ENCODE measurements at regions not wholly inside any gene's neighbourhood (a gene's known extent, or its start where the extent isn't known, plus 50 kb on each side); places are given as distances from the start of the nearest gene placed in this dataset.

- Histone ChIP-seq H2AFZ (ENCODE audit: low read depth) (no peak overlapping the region), H3K27ac (no peak overlapping the region), H3K4me2 (no peak overlapping the region), H3K4me3 (IDR thresholded peaks at IDR 0.05; ENCODE audit: insufficient read depth, low read depth, low read length) (no peak overlapping the region), H3K79me2 (ENCODE audit: insufficient read depth, low read depth) (no peaks in the 10 kb centered on the region), H3K4me1 (ENCODE audit: low read depth, poor library complexity, severe bottlenecking) (peaks cover 15% of the 10 kb centered on the region), H4K20me1 (ENCODE audit: insufficient read depth) (no peaks in the 10 kb centered on the region), H3K36me3 (ENCODE audit: insufficient read depth) (no peaks in the 10 kb centered on the region), H3K27me3 (ENCODE audit: insufficient read depth, low read depth) (no peaks in the 10 kb centered on the region), H3K9ac (no peak overlapping the region)
- no peak for TF ChIP-seq CTCF (conservative IDR thresholded peaks at IDR 0.05; ENCODE audit: low read depth, low read length)
Measured at GRCh38 chr1:222010306-222010705, 268.4 kb upstream of the DUSP10 start.

DNA sequence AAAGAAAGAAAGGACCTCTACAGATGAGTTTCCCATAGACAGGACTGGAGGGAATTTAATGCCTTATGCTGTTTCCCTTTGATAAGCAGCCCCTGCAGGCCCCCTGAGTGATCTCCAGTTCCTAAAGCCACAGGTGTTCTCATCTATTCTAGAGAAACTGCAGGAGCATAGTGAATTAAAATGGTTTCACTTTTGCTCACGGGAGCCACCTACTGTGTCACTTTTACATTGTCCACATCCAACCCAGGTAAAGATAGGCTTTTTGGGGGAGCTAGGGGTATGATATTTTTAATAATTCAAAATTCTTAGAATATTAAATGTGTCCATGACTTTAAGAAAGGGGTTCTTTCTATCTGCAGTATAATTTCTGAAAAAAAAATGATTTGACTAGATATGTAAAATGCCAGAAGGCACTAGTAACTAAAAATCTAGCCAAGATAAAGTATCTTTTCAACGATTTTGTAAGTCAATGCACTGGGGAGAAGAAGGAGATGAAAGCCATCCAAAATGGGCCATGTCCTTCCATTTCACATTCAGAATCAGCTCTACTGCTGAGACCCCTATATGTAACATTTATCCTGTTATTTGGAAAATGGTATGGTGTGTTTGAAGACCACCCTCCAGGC, 267.3 kb upstream of the DUSP10 start:
- peaks cover 15% of the 10 kb centered on the region for H3K4me1 ChIP-seq (ENCODE audit: low read depth, poor library complexity, severe bottlenecking)
- H3K27me3 ChIP-seq (ENCODE audit: insufficient read depth, low read depth): no peaks in the 10 kb centered on the region
- no peaks in the 10 kb centered on the region for H3K36me3 ChIP-seq (ENCODE audit: insufficient read depth)
- no peak overlapping the region for H3K4me2 ChIP-seq
- H4K20me1 ChIP-seq (ENCODE audit: insufficient read depth): no peaks in the 10 kb centered on the region
- H3K27ac ChIP-seq: no peak overlapping the region
- no peak overlapping the region for H2AFZ ChIP-seq (ENCODE audit: low read depth)
- H3K9ac ChIP-seq: no peak overlapping the region
- no peak overlapping the region for H3K4me3 ChIP-seq (IDR thresholded peaks at IDR 0.05; ENCODE audit: insufficient read depth, low read depth, low read length)
- TF ChIP-seq CTCF (conservative IDR thresholded peaks at IDR 0.05; ENCODE audit: low read depth, low read length): peak; percentile 67
- no peaks in the 10 kb centered on the region for H3K79me2 ChIP-seq (ENCODE audit: insufficient read depth, low read depth)

DNA sequence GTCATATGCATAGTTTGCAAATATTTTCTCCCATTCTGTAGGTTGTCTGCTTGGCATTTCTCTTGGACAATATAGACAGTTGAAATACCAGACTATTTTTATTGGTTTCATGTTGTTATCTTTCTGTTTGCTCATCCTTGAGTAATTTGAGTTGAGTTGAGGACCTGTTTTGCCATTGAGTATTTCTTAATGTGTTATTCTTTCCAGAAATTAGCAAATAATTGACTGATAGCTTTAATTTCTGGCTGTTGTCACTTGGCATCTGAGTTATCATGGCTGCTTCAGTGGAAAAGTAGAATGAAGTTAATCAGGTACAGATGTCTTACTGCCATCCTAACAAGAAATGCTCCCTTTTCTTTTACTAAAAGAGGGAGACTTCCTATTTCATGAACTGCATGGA, 264.8 kb upstream of the DUSP10 start:
- Histone ChIP-seq H3K9ac (no peak overlapping the region), H3K4me1 (ENCODE audit: low read depth, poor library complexity, severe bottlenecking) (peaks cover 15% of the 10 kb centered on the region), H3K27ac (no peak overlapping the region), H3K27me3 (ENCODE audit: insufficient read depth, low read depth) (no peaks in the 10 kb centered on the region), H2AFZ (ENCODE audit: low read depth) (no peak overlapping the region), H3K4me3 (IDR thresholded peaks at IDR 0.05; ENCODE audit: insufficient read depth, low read depth, low read length) (no peak overlapping the region), H3K79me2 (ENCODE audit: insufficient read depth, low read depth) (no peaks in the 10 kb centered on the region), H4K20me1 (ENCODE audit: insufficient read depth) (no peaks in the 10 kb centered on the region), H3K4me2 (no peak overlapping the region), H3K36me3 (ENCODE audit: insufficient read depth) (no peaks in the 10 kb centered on the region)
- no peak for TF ChIP-seq CTCF (conservative IDR thresholded peaks at IDR 0.05; ENCODE audit: low read depth, low read length)

- Histone ChIP-seq H3K27me3 (ENCODE audit: insufficient read depth, low read depth) (no peaks in the 10 kb centered on the region), H3K9ac (no peak overlapping the region), H3K4me1 (ENCODE audit: low read depth, poor library complexity, severe bottlenecking) (peaks cover 15% of the 10 kb centered on the region), H3K36me3 (ENCODE audit: insufficient read depth) (no peaks in the 10 kb centered on the region), H3K79me2 (ENCODE audit: insufficient read depth, low read depth) (no peaks in the 10 kb centered on the region), H2AFZ (ENCODE audit: low read depth) (no peak overlapping the region), H4K20me1 (ENCODE audit: insufficient read depth) (no peaks in the 10 kb centered on the region), H3K4me3 (IDR thresholded peaks at IDR 0.05; ENCODE audit: insufficient read depth, low read depth, low read length) (no peak overlapping the region), H3K27ac (no peak overlapping the region), H3K4me2 (no peak overlapping the region)
- TF ChIP-seq CTCF (conservative IDR thresholded peaks at IDR 0.05; ENCODE audit: low read depth, low read length): no peak
Measured at GRCh38 chr1:222004784-222005183, 262.9 kb upstream of the DUSP10 start.

Measured in KMS-11 (cell line).